Stimulated activated CD4-positive, alpha-beta T cell treated with anti-CD3 and anti-CD28 coated beads, TNF-alpha, amount 100 ng/mL, for 48 hours (primary cell): ENCODE measurements at regions not wholly inside any gene's neighbourhood (a gene's known extent, or its start where the extent isn't known, plus 50 kb on each side); places are given as distances from the start of the nearest gene placed in this dataset.
"Not testable (repeated sequence)": the region's sequence is repeated elsewhere in the genome, so short reads cannot be mapped to it uniquely, and the experiment has no call there.

Experiments used
- DNase-seq, 3 donors: peaks; one replicate each; pipeline ENCODE4 v3.0.0-alpha.2; 2020; ENCODE audit warnings: low read depth in 3 of 3

DNA sequence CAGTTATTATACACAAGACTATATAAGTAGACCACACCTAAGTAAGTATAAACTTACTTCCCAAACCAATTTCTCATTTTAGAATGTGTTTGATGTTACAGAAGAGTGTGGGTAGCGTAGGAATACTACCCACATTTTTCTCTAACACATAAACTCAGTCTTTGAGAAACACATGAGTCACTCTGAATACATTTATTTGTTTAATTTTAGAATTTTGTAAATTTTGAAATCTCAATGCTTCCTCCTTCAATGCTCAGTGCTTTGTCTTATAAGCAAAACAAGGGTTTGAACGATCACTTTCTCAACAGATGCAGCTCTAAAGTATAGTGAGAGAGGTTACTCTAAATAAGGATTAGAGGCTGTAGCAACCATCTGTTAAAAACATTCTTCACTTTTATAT, 700.8 kb downstream of the SI start:
- no peak for DNase-seq

DNA sequence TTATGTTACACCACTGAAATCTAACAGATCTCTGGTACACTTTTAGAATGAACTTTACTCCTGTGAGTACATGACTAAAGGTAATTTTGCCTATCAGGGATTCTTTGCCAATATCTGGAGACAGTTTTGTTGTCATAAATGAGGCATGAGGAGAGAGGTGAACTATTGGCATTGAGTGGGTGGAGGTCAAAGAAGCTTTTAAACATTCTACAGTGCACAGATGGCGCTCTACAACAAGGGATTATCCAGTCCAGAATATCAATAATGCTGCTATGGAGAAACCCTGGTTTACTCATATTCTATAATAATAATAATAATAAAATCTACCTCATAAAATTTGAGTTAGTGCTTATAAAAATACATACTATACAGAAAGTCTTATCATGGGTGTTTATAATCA, 702.3 kb downstream of the SI start:
- no peak for DNase-seq

DNA sequence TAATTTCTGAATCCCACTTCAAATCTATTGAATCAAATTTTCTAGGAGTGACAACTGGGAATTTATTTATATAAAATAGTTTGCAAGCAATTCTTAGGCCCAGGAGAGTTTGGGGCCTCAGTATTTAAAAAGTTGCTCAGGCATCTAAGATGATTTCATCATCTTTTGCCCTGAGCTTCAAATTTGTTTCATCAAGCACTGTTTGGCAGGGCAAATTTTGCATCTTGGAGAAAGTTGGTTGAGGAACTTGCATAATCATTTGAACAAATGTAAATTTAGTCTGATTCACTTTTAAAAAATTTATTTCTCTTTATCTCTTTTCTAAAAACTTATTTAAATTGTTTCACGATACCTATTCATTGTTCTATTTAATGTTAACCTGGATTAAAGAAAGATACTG, 702.8 kb downstream of the SI start:
- no peak for DNase-seq

DNA sequence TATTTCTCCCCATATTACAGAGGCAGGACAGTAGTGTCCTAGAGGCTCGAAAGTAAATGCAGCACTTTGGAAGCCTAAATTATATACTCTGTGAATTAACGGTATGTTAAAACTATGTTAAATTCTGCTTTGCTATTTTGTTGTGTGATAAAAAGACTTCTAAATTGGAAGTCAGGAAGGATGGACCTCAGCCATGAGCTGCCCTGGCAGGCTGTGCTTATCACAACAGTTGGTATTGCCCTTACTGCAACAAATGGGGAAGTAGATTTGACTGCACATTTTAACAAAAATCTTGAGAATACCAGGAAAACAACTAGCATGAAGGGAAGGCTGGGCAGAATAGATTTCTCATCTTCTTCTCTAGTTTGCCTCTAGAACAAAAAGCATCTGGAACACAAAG, 706.6 kb downstream of the SI start:
- DNase-seq = no peak

DNA sequence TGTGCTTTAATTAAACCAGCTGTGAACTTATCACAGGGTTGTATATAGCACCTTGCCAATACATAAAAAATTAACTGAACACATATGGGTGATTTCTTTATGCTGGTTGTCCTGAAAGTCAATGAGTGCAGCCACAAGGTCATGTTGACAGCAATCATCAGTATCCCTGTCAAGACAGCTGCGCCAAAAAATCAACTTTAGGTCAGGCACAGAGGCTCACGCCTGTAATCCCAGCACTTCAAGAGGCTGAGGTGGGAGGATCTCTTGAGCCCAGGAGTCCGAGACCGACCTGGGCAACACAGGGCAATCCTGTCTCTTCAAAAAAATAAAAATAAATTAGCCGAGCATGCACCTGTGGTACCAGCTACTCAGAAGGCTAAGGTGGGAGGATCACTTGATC, 707.3 kb downstream of the SI start:
- no peak for DNase-seq

DNA sequence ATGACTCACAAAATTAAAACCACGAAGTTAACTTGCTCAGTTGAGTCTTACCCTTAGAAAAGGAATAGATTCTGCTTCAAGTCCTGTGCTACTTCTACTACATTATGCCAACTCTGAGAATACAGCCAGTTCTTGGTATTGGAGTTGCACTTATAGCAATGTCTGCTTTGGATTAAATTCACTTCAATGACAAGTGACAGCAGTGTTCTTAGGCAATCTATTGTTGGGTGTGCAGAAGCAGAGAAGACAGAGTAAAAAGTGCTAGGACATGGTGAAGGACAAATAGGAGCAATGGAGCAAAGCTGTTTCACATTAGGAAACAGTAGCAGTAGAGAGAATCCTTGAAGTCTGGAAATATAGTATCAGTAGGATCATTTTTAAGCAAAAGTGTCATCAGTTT, 713.1 kb downstream of the SI start:
- DNase-seq = no peak

DNA sequence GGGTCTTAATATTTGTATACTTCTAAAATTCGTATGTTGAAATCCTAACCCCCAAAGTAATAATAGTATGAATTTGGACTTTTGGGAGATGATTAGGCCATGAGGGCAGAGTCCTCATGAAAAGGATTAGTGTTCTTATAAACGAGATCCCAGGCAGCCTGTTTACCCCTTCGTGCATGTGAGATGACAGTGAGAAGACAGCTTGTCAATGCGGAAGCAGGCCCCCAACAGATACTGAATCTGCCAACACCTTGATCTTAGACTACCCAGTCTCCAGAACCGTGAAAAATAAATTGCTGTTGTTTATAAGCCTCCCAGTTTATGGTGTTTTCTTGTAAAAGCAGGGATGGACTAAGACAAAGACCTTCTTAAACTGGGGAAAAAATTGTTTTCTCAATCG, 714.2 kb downstream of the SI start:
- DNase-seq = no peak

DNA sequence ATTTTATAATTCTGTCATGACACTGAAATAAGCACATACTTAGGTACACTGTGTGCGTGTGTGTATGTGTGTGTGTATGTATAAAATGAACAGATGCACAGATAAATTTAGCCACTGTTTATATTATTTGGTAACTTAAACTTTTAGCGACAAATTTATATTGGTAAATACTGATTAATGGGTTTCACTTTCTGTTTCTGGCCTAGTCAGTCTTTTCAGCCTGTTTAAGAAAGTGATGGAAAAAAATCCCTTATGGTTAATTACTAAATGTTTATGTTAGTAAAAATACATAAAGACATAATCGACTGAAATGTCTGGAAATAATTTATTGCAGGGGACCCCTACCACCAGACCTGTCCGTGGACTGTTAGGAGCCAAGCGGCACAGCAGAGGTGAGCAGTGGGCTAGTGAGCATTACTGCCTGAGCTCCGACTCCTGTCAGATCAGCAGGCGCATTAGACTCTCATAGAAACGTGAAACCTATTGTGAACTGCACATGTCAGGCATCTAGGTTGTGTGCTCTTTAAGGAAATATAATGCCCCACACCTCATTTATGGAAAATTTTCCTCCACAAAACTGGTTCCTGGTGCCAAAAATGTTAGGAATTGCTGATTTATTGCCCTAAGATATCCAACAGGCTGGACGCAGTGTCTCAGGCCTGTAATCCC, 717.4 kb downstream of the SI start:
- no peak for DNase-seq

DNA sequence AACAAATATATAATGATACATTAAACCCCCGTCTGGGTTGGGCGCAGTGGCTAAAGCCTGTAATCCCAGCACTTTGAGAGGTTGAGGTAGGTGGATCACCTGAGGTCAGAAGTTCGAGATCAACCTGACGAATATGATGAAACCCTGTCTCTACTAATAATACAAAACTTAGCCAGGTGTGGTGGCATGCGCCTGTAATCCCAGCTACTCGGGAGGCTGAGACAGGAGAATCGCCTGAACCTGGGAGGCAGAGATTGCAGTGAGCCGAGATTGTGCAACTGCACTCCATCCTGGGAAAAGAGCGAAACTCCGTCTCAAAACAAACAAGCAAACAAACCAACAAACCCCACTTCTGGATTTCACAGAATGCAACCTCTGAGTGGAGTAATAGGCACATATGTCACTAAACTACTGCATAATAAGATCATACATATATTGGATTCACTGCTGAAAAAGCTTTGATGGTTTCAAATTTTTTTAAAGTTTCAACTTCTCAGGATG, 718.2 kb downstream of the SI start:
- DNase-seq = no peak

DNA sequence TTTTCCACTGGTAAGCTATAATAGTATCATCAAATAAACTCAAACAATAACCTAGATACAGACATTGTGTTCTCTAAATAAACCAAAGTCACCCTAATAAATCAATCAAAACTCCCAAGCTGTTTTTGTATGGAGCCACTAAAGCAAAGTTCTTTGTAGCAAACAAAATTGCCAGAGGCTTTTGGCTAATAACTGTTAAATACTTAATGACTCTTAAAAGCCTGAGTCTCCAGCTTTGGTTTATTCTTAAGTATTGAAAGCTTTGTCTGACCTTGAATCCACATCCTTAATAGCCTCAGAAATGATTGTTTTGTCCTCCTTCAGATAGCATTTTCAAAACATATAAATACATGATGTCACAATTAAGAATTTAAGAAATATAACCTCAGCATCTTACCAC, 725.3 kb downstream of the SI start:
- DNase-seq = no peak

DNA sequence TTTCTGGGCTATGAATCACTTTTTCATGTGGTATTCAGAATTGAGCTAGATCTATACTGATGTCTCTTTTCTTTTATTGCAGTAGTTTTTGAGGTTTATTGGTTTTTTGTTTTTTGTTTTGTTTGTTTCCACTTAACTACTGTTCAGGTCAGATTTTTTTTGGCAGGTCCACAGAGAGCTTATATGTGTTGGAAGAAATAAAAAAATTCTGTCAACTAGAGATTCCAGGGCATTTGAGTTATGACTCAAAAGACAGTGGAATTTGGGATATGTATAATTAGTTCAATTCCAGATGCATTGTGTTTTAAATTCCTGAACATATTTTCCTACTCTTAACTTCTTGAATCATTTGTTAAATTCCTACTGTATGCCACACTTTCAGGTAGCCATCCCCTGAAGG, 727.2 kb downstream of the SI start:
- no peak for DNase-seq

DNA sequence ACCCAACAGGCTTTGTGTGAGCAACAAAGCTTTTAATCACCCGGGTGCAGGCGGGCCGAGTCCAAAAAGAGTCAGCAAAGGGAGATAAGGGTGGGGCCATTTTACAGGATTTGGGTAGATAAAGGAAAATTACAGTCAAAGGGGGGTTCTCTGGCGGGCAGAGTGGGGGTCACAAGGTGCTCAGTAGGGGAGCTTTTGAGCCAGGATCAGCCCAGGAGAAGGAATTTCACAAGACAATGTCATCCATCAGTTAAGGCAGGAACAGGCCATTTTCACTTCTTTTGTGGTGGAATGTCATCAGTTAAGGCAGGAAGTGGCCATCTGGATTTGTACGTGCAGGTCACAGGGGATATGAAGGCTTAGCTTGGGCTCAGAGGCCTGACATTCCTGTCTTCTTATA, 736.1 kb downstream of the SI start:
- not testable (repeated sequence) for DNase-seq

DNA sequence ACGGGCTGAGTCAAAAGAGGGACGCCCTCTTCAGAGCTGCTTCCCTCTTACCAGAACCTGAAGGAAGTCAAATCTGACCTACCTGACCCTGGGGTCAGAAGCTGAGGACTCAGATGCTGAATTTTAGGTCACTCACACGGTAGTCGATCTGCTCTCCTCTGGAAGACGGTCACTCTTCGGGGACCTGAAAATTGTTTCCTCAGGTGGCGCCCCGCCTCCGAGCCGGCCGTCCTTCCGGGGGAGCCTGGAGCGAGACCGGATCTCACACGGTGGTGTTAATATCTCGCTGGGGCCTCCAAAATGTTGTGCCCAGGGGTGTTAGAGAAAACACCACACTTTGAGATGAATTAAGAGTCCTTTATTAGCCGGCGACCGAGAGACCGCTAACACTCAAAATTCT, 737.2 kb downstream of the SI start:
- no peak for DNase-seq

DNA sequence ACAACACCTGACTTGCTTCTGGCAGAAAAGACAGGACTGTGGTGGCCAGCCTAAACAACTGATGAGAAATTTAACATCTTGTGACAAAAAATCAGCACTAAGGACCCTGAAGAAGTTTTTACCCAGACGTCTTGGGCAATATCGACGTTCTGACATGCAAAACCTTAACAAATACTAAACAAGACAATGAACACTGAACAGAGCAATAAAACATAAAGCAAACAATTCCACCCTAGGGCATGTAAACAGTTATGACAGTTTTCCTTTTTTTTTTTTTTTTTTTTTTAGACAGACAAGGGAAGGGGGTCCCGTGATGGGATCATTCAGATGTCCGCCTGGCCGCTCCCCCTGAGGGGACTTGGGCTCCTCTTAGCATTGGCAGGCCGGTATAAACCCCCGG, 738.0 kb downstream of the SI start:
- no peak for DNase-seq

DNA sequence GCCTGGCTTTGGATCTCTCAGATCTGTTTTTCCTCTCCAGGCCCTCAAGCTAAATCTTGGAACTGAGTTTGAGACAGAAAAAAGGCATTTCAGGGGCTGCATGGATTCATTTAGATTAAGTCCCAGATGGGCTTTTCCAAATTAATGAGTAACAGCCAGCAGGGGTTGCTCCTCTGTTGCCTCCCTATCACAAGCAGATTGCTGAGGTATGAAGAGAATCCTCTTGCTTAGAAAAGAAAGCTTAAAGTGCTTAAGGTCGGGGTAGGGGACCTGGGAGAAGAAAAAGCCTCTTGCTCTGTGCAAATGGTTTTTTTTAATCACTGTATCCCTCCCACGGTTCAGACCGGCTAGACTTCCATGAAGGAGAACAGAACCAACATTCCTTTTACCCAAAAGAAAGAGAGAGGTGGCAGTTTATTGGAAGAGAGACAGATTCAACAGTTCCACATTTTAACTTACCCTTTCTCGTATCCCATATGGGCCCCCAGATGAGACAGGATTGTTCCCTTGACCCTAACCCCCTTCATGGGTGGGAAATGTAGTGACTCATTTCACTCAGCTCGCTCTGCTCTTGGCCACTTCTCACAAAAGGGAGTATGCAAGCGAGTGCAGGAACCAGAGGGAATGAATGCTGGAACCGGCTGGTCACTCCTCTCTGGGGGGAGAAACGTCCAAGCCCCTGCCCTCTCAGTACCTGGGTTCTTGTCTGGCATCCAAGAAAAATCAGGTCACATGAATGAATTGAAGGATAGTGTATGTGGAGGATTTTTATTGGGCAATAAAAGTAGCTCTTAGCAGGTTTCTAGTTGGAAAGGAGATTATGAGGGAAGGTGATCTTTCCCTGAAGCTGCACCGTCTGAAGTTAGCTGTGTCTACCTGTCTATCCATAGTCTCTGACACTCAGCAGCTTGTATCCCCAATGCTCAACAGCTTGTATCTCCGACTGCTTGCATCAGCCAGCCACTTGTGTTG, 745.2 kb downstream of the SI start:
- no peak for DNase-seq

DNA sequence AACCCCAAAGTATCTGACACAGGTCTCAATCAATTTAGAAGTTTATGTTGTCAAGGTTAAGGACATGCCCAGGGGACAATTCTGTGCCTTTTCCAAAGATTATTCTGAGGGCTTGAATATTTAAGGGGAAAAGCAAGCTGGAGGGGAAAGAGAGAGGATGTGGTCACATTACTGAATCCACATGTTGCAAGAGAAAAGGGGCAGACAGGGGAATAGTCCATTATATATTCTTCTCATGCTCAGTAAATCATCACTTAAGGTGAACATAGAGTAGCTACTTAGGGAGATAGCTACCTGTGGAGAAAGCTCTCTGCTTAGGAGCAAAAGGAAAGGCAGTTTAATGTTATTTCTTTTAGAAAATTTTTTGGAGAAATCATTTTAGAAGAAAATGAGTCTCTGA, 751.6 kb downstream of the SI start:
- DNase-seq = no peak

DNA sequence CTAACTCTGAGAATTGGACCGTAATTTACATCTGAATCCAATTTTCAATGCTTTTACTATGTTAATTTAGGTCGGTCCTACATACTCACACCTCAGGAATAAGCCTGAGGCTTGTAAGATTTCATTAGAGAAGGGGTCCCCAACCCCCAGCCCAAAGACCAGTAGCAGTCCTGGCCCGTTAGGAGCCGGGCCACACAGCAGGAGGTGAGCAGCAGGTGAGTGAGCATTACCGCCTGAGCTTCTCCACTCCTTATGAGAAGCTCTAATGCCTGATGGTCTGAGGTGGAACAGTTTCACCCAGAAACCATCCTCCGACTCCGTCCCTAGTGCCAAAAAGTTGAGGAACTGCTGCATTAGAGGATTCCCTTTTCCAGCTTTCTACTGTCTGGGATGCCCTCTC, 757.3 kb downstream of the SI start:
- no peak for DNase-seq

DNA sequence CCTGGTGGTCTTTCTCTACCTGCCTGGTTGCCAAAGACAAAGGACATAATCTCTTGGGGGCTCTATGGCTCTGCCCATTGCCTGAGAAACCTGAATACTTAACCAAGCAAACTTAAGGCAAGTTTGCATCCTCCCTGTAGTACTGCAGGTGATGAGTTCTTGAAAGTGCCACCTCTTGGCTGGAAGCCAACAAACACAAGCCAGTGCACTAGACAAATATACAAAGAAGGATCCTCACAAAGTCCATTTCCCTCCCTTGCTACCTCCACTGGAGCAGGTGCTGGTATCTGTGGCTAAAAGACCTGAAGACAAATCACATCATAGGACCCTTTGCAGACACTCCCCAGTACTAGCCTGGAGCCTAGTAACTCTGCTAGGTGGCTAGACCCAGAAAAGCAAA, 772.3 kb downstream of the SI start:
- no peak for DNase-seq

DNA sequence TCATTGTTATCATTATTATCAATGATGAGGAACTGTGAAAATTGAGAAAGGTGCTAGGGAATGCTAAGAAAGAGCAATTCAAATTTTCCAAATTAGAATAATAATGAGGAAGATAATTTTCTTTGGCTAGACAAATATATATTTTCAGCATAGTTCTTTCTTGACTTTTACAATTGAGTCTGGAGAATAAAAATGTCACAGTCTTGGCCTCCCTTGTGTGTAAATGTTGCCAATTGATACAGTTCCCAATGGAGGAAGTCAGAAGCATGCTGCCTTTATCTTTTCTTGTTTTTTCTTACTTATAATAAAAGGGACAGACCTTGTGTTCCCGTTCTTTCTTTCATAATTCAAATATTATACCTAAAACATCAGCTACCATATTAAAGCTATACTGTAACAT, 774.4 kb downstream of the SI start:
- DNase-seq = no peak

DNA sequence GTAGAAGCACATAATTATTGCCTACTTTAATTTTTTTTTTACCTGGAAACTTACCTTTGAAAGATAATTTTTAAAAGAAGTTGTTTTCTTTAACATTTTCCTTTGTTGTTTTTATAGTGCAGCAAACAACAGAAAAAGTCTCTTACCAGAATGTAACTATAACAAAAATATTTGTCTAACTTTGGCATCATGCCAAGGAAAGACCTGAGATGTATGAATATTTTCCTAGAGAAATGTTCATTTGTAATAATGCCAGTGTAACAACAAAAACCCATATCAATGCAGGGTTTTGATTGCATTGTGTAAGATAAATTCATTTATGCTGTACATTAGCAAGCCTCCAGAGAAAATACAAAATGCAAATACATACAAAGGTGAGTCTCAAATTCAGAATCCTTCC, 775.7 kb downstream of the SI start:
- no peak for DNase-seq

DNA sequence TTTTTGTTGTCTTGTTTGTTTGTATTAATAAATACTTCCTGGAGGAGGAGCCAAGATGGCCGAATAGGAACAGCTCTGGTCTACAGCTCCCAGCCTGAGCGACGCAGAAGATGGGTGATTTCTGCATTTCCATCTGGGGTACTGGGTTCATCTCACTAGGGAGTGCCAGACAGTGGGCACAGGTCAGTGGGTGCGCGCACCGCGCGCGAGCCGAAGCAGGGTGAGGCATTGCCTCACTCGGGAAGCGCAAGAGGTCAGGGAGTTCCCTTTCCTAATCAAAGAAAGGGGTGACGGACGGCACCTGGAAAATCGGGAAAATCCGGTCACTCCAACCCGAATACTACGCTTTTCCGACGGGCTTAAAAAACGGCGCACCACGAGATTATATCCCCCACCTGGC, 786.8 kb downstream of the SI start:
- DNase-seq = not testable (repeated sequence)

DNA sequence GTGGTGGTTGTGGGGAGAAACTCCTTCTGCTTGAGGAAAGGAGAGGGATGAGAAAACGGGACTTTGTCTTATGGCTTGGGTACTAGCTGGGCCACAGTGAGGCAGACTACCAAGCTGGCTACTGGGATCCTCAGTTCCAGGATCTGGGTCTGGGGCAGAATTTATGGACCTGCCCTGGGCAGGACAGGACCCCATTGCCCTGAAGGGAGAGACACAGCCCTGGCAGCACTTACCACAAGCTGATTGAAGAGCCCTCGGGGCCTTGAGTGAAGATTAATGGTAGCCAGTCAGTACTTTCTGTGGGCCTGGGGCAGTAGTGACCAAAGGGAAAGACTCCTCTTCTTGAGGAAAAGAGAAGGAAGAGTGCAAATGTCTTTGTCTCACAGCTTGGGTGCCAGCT, 799.7 kb downstream of the SI start:
- no peak for DNase-seq

DNA sequence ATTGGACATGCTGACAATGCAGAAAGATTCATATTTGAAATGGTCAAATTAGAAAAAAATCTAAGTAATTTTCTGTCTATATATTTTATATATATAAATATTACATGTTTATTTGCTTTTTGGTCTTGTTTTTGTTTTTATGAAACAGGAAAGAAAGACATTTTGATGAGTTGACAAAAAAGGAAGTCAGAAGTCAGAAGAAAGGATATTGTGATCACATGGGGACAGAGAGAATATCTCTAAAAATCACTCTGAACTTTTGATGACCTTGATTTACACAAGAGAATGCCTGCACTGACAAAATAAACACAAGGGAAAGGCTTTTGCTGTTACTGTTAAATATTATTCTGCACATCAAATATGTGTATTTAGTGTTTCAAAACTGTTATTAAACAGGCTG, 811.2 kb downstream of the SI start:
- DNase-seq = no peak
